Spleen (tissue), 7 donors: ENCODE measurements at regions not wholly inside any gene's neighbourhood (a gene's known extent, or its start where the extent isn't known, plus 50 kb on each side); places are given as distances from the start of the nearest gene placed in this dataset.
"Not testable (repeated sequence)": the region's sequence is repeated elsewhere in the genome, so short reads cannot be mapped to it uniquely, and the experiment has no call there.

Source experiments
- POLR2A ChIP-seq, 3 donors: fragments of 450-650 bp; IDR thresholded peaks; one replicate each; pipeline ENCODE4 v1.5.1; 2017; ENCODE audit warnings: antibody characterized with exemption in 3 of 3, mild to moderate bottlenecking in 1 of 3
- TF ChIP-seq, protein P1 (sequence below), 11 experiments: fragments of 200-600 bp in 7 of 11; fragments of 450-650 bp in 4 of 11; sonication (generic) in 4 of 11; IDR thresholded peaks in 8 of 11; conservative IDR thresholded peaks in 3 of 11; 1 replicate in 7 of 11; 2 replicates in 4 of 11; pipeline versions ENCODE4 v1.4.0 to v1.8.0; 2016 to 2021; ENCODE audit warnings: antibody characterized with exemption in 11 of 11, inconsistent platforms in 4 of 11, mild to moderate bottlenecking in 1 of 11
- donor health status: DM: no; HTN: no; CAD: no; lungs with moderate emphysema.
- donor health status: DM: no; HTN: no; CAD: no.
- donor health status: DM: no; HTN: no; CAD: no.

DNA sequence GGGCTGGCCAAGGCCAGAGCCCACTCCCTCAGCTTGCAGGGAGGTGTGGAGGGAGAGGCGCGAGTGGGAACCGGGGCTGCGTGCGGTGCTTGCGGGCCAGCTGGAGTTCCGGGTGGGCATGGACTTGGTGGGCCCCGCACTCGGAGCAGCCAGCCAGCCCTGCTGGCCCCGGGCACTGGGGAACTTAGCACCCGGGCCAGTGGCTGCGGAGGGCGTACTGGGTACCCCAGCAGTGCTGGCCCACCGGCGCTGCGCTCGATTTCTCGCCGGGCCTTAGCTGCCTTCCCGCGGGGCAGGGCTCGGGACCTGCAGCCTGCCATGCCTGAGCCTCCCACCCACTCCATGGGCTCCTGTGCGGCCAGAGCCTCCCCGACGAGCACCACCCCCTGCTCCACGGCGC, 599.6 kb downstream of the TGIF2LX start:
- TF ChIP-seq, protein P1, sequence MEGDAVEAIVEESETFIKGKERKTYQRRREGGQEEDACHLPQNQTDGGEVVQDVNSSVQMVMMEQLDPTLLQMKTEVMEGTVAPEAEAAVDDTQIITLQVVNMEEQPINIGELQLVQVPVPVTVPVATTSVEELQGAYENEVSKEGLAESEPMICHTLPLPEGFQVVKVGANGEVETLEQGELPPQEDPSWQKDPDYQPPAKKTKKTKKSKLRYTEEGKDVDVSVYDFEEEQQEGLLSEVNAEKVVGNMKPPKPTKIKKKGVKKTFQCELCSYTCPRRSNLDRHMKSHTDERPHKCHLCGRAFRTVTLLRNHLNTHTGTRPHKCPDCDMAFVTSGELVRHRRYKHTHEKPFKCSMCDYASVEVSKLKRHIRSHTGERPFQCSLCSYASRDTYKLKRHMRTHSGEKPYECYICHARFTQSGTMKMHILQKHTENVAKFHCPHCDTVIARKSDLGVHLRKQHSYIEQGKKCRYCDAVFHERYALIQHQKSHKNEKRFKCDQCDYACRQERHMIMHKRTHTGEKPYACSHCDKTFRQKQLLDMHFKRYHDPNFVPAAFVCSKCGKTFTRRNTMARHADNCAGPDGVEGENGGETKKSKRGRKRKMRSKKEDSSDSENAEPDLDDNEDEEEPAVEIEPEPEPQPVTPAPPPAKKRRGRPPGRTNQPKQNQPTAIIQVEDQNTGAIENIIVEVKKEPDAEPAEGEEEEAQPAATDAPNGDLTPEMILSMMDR (IDR thresholded peaks at IDR 0.05 in 8 of 11, conservative IDR thresholded peaks at IDR 0.05 in 3 of 11), result not testable (repeated sequence)
- TF ChIP-seq POLR2A (IDR thresholded peaks at IDR 0.05), result not testable (repeated sequence)
